ENCODE measurements at regions not wholly inside any gene's neighbourhood (a gene's known extent, or its start where the extent isn't known, plus 50 kb on each side); places are given as distances from the start of the nearest gene placed in this dataset.
"Not testable (repeated sequence)": the region's sequence is repeated elsewhere in the genome, so short reads cannot be mapped to it uniquely, and the experiment has no call there.

- DNase-seq: no peak
Observed at GRCh38 chr12:126404293-126404881, 1339.2 kb downstream of the AACS start.

DNA sequence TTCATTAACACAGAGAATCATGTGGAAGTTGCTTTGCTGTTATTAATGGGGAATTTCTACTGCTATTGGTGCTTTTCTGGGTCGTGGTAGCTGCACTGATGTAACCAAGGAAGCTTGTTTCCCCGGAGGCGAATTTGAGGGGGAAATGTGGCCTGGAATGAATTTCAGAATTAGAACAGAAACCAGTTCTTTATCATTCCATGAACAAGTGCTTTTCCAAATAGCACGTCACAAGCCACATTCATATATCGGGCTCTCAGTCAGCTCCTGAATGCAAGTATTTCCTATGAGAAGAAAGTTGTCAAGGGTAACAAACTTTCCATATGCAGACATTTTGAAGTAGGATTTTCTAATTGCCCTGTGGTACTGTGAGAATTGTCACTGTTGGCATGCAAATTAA lies 1353.2 kb downstream of the AACS start:
- no peak for DNase-seq

DNA sequence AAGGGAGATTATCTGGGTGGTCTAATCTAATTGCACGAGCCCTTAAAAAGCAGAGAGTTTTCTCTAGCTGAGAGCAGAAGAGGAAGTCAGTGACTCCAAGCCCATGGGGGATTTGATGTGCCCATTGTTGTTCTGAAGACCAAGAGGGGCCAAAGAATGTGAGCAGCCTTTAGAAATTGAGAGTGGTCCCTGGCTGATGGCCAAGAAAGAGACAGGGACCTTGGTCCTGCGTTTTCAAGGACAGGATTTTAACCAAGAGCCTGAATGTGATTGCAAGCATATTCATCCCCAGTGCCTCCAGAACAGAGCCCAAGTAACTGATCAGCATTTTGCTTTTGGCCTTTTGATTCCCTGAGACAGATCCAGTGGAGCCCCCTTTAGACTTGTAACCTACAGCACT lies 1353.9 kb downstream of the AACS start:
- no peak for DNase-seq

DNA sequence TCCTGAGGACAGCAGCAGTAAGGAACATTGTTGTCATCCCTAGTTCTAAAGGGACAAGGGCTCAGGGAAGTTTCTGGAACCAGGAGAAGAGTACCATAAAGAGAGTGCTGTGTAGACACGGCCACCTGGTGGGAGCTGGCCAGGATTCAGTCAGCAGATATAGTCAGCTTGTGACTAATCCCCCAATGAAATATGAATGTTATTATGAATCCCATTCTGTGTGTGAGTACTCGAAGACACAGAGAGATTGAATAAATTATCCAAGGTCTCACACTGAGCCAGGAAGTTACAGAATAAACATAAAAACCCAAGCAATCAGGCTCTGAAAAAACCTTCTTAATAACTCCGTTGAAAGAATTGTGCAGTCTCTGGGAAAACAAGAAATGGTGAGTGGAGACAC lies 1359.5 kb downstream of the AACS start:
- DNase-seq: no peak

DNA sequence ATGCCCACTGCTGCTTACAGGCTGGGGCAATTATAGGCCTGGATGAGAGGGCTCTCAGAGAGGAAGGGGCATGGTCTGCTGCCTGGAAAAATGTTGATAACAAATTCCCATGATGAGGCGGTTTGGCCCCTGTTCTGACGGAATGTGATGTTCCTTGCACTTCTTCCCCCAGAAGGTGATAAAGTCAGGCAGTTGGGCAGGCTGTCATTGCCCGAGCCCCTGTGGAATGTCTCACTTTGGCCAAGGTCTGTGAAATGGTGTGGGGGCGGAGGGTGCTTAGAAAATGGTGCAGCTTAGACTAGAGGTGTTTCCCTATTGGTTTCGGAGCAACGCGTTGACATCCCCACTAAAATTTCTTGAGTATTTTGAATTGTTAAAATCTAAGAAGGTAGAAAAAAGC lies 1360.0 kb downstream of the AACS start:
- DNase-seq: no peak

GRCh38 chr12:126428769-126429168 lies 1363.5 kb downstream of the AACS start:
- DNase-seq: no peak

DNA sequence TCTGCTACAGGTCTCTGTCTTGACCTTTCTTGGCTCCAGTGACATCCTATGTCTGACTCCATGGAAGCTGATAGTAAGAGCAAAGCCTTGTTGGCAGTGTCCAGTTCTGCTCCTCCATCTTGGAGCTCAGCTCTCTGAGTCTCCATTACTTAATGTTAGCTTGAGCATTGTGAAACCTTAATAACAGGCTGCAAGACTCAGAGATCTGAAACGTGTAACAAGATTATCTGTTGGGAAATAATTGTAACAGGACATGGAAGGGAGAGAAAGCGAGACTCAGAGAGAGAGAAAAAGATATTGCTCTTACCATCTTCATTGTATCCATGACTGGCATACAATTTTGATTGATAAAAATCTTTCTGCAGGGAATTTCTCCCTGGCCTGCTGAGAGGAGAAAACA lies 1365.7 kb downstream of the AACS start:
- DNase-seq: no peak

GRCh38 chr12:126431767-126432166 lies 1366.5 kb downstream of the AACS start:
- DNase-seq: no peak

DNA sequence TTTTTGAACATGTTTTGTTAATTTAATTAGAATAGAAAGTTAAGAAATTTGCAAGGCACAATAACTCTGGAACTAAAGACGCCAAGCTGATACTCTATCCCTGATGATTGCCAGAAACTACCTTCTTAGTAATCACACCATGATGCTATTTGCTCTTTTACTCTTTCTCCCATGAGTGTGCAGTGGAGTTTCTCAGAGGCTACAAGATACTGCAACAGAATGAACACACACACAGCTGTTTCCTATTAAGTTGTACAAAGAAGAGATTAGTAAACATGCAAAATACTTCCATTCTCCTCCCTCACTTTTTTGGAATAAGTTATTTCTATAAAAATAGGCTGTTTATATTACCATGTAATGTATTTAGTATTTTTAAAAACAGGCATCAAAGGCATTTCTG lies 1367.5 kb downstream of the AACS start:
- no peak for DNase-seq

DNA sequence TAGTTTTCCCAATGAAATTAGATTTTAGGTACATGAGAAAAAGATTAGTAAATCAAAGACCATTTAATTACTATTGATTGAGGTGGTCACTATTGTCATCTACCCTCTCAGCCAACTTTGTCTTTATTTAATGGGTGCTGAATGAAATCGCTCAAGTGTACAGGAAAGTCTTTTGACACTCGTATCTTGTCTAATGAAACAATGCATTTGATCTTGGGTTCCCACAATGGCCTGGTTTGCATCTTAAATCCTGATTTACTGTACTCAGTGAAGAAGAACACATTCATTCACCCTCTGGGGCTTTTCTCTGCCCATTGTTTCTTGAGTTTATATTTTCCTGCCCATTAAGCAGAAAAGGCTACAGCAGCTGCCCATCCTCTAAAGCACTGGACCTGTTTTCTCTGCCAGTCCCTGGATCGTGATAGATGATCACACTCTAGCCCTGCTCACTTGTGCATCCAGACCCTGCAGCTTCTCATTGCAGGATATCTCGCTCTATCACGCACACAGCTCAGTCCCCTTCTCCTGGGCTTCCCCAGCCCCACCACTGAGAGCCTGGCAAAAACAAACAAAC lies 1369.3 kb downstream of the AACS start:
- no peak for DNase-seq

GRCh38 chr12:126436041-126436440 lies 1370.8 kb downstream of the AACS start:
- DNase-seq: no peak

DNA sequence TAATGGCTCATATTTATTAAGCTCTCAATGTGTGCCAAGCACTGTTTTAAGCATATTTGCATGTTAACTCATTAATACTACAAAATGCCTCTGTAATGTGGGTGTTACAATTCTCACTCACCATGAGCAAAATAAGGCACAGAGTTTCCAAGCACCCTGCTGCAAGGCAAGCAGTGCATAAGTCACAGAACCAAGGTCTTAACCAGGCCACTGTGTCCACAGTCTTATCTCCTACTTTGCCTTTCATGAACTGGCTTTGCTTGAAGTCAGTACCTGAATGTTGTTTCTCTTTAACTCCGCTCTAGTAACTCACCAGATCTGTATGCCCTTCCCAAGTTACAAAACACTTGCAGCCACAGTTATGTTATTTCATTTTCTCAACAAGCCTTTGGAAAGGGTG lies 1372.7 kb downstream of the AACS start:
- no peak for DNase-seq

DNA sequence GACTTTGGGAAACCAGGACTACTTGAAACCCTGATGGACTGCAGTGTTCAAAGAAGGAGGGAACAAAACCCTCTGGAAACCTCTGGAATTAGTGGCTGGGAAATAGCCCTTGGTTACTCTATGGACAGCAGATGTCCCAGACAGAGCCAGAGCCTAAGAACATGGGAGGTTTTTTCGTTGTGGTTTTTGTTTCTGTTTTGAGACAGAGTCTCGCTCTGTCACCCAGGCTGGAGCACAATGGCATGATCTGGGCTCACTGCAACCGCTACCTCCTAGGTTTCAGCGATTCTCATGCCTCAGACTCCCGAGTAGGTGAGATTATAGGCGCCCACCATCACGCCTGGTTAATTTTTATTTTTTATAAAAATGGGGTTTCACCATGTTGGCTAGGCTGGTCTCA lies 1378.7 kb downstream of the AACS start:
- no peak for DNase-seq

- DNase-seq: no peak
Observed at GRCh38 chr12:126447346-126447745, 1382.1 kb downstream of the AACS start.

GRCh38 chr12:126451809-126452208 lies 1386.6 kb downstream of the AACS start:
- DNase-seq: no peak

DNA sequence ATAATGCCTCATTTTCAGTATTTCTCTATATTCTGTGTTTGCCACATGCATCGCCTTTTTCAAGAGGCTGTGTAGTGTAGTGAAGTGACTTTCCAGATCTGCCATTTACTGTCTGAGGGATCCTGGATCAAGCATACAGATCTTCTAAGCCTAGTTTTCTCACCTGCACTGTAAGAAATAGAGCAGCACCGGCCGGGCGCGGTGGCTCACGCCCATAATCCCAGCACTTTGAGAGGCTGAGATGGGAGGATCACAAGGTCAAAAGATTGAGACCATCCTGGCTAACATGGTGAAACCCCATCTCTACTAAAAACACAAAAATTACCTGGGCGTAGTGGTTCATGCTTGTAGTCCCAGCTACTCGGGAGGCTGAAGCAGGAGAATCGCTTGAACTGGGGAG lies 1387.5 kb downstream of the AACS start:
- DNase-seq: not testable (repeated sequence)

DNA sequence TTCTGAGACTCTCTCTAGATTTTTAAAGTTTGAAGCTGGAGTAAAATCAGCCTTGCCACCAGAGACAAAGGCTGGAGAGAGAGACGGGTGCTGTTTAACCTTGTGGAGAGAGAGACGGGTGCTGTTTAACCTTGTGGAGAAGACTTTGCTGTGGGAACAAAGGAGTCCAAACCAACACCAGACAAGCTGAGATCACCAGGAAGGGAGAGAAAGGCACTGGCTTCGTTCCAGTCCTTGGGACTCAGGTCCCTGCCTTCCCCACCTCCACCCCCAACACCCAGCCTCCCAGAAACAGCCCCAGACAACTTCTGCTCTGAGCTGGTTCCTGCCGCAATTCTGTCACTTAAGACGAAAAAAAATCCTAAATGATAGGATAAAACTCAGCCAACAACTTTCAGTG lies 1389.3 kb downstream of the AACS start:
- DNase-seq: no peak

GRCh38 chr12:126457776-126458175 lies 1392.5 kb downstream of the AACS start:
- no peak for DNase-seq

GRCh38 chr12:126464153-126464552 lies 1398.9 kb downstream of the AACS start:
- no peak for DNase-seq

GRCh38 chr12:126469211-126469610 lies 1404.0 kb downstream of the AACS start:
- no peak for DNase-seq

- no peak for DNase-seq
Observed at GRCh38 chr12:126474703-126475102, 1409.5 kb downstream of the AACS start.

- no peak for DNase-seq
Observed at GRCh38 chr12:126480451-126480850, 1415.2 kb downstream of the AACS start.

GRCh38 chr12:126481688-126482087 lies 1416.5 kb downstream of the AACS start:
- DNase-seq: peak; percentile 46

DNA sequence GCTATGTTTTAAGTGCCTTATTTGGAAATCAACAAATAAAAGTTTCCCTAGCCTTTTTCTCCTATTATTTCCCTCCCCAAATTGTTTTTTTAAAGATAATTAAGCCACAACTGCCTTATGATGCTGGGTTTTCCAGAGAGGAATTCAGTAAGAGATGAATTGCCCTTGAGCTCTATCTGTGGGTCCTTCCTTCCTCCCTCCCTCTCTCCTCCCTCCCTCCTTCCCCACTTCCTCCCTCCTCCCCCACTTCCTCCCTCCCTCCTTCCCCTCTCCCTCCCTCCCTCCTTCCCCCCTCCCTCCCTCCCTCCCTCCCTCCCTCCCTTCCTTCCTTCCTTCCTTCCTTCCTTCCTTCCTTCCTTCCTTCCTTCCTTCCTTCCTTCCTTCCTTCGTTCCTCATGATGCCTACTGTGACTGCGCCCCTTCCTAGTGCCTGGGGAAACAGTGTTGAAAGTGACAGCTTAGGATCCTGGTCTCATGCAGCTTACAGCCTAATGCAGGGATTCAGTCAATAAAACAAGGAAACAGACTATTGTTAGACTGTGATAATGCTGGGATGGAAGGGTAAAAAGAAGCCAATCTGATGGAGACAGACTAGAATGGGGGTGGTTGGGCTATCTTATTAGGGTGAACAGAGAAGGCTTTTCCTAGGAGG lies 1417.1 kb downstream of the AACS start:
- DNase-seq: no peak

Measured in NCI-H510A treated with DMSO at 0.1 percent for 48 hours (cell line).